ENCODE measurements at regions not wholly inside any gene's neighbourhood (a gene's known extent, or its start where the extent isn't known, plus 50 kb on each side); places are given as distances from the start of the nearest gene placed in this dataset.

DNA sequence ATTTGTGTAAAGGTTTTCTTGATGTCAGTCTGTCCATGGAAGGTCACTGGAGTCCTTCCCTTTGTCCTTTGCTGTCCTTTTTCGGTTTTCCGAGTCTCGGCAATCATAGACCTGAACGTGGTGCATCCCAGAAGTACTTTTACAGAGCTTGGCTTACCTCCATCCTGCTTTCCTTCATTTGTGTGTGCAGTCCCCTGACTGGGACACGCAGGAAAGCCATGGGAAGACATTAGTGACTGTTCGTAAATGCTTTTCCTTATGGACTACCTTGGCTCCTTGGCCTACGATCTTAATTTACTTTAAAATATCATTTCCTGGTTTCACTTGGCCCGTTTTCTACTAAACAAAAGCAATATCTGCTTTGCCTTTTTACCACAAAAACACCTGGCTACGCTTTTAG, 328.4 kb upstream of the RARB start:
- peak; percentile 15 for DNase-seq

GRCh38 chr3:25103391-25103790, 324.7 kb upstream of the RARB start:
- DNase-seq: no peak

DNA sequence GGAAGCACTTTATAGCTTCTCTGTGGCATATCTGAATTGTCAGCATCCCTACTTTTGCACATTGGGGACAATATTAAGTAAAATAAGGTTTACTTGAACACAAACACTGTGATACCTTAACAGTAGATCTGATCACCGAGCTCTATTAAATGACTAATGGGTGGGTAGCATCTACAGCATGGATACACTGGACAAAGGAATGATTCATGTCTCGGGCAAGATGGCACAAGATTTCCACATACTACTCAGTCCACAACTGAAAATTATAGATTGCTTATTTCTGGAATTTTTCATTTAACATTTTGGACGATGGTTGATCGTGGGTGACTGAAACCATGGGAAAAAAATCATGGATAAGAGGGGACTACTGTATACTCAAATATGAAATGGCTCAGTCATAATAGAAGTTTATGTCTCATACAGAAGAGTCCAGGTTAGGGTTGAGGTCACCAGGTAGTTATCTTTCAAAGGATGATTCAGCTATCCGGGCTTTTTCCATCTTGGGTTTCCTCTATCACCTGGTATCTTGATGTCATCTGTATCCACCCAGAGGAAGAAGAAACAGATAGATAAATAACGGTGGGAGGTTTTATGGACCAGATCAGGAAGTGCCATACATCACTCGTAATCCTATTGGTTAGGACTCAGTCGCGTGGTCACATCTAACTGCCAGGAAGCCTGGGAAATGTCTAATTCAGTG, 320.0 kb upstream of the RARB start:
- DNase-seq: no peak

GRCh38 chr3:25110642-25111041, 317.4 kb upstream of the RARB start:
- no peak for DNase-seq

DNA sequence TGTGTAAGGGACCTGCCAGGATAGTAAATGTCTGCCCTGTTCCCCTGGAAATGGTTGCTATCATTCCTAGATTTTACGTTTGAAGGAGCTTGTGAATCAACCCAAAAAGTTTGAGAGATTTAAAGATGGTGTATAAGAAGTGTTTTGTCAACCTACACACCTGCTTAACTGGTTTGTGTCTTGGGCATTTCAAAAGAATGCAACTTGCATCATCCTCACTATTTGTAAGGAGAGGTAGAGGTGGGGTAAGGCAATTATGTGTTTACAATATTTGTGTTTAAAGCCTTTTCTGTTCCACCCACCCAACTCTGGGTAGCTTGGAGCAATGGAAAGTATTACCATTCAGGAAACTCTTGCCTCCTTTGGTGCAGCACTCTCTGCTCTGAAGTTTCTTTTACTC, 314.2 kb upstream of the RARB start:
- no peak for DNase-seq

DNA sequence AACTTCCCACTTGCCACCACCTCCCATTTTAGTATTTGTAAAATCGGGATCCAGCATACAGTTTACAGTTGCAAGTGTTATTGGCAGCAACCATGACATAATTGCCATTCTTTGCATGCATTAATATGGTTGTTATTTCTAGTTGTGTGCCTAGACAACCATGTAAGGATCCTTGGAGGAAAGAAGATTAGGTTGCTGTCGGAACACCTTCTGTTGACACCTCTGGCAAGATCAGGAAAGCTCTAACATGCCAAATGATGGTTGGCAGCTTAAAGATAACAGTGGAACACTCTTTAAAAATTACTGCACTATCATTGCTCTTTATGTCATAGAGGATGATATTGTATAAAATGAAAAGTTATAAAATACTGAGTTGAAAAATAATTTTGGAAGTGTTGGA, 313.5 kb upstream of the RARB start:
- no peak for DNase-seq

- DNase-seq: no peak
Observed at GRCh38 chr3:25117005-25117593, 311.0 kb upstream of the RARB start.

DNA sequence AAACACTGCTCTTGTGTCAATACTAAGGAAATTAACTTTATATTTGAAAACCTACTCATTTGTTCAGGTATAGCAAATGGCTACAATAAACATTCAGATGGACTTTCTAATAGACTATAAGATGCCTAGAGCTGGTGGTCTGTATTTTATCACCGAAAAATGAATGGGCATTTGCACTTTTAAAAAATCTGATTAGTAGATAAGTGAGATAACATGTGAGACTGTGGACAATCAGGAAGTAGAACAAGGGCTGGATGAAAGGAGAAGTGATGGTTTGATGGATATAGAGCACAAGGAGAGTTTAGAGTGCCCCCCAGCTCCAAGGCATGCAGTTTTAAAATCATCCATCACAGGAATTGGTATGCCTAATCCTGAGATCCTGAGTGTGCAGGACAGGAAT, 308.4 kb upstream of the RARB start:
- DNase-seq: no peak

DNA sequence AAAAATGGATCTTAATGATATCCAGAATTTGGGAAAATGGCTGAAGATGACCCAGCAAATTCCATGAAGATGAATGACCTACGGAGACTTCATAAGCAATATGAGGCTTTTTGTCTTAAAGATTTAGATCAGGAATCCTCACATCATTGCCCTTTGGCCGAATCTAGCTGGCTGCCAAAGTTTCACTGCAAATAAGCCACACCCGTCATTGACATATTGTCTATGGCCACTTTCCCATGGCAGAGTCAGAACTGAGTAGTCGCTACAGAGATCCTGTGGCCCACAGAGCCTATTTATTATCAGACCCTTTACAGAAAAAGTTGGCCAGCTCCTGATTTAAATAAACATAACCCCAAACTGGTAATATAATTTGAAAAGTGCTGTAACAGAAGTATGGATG, 307.4 kb upstream of the RARB start:
- no peak for DNase-seq

DNA sequence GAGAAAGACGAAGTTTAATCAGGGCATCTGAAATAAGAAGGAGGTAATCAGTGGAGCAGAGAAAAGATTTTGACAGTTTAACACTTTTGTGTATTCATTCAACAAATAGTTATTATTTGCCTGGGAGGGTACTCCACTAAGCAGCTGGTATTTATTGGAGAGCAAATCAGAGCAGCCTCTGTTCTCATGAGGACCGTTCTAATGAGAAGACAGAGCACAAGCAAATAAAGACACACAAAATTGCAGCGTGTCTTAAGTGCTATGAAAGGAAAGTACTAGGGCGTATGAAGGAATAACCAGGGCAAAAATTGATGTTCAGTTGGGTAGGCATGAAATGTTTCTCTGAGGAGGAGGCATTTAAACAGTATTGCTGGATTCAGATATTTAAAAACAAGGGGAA, 302.9 kb upstream of the RARB start:
- no peak for DNase-seq

GRCh38 chr3:25128735-25129134, 299.3 kb upstream of the RARB start:
- DNase-seq: no peak

DNA sequence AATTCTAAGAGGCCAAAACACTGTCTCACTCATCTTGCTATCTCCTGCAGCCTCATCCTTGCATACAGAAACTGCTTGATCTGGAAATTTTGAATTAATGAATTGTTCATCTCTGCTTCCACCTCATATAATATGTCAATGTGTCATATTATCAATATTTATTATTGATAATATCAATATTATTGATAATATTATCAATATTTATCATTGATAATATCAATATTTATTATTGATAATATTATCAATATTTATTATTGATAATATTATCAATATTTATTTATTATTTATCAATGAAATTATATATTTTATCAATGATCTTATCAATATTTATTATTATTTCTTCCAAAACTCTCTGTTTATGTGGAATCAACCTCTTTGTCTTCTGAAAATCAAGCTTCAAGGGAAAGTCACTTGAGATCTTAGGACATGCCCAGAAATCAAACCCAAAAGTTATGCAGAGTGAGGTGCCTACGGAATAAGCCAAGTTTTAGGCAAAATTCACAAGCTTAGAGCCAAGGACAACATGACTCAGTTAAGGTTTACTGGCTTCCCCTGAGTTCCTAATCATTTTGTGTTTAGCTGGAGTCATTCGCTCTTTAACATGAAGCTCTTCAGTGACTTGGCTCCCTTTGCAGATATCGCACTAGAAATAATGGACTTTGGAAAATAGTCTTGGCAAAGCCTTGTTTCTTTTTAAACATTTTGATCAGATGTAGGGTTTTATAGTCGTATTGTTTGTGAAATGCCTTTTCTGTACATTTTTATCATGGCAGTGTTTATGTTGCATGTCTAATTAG, 297.1 kb upstream of the RARB start:
- peak; percentile 52 for DNase-seq

DNA sequence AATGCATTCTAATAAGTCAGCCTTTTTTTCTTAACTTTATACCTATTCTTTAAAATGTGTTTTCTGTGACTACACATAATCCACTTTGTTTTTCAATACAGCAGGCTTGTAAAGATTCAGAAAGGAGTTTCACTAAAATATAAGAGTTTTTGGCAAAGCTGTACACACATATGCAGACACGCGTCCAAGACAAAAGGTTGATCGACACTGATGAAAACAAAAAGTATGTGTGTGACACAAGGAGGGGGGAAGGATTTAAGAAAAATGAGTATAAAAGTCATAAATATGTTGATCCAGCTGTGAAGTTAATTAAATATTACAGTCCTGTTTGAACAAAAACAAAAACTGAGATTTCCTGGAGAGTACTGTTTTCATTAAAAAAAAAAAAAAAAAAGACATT, 294.5 kb upstream of the RARB start:
- DNase-seq: peak; percentile 24

DNA sequence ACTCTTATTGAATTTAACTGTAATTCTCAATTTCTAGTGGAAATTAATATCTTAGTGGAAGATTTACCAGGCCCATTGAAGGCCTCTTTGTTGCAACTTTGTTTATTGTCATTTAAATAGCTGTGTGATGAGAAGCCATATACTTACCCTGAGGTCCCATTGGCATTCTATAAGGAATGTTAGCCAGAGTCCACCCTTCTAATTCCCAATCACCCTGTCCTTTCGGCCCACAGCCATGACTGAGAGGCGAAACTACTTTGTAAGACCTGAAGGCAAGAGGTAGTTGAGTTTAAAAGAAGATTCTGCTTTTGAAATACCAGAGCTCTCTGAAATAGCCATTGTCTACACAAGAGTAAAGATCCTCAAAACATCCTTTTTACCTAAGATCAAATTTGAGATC, 290.5 kb upstream of the RARB start:
- no peak for DNase-seq

- no peak for DNase-seq
Observed at GRCh38 chr3:25139267-25139666, 288.8 kb upstream of the RARB start.

DNA sequence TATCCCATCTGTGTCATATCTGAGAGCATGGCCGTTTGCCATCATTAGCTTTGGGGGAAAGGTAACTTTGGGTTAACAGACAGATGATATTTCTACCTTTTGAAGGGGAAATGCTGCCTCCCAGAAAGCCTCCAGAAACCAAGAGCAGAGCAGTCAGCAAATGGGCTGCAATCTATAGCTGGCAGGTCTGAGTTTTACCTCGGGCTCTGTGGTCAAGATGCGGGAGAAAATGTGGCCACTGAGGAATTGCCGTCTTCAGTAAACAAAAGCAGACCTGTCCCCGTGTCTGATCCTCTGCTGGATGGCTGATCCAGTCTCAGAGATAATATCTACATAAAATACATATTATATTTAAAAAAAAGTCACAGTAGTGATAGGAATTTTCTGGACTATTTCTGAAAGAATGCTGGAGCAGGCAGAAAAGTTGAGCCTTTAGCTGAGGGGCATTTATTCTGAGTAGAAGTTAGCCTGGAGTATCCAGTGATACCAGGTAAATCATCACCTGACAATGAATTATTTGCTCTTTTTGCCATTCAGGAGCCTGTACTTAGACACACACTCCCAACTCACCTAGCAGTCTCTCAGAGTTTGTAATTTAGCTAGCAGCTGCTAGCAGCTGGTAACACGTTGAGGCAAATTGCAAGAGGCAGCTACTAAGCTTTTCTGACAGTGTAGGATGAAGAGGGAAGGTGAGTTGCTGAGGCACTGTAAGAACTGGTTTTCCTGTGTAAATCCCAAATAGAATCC, 285.3 kb upstream of the RARB start:
- DNase-seq: no peak

DNA sequence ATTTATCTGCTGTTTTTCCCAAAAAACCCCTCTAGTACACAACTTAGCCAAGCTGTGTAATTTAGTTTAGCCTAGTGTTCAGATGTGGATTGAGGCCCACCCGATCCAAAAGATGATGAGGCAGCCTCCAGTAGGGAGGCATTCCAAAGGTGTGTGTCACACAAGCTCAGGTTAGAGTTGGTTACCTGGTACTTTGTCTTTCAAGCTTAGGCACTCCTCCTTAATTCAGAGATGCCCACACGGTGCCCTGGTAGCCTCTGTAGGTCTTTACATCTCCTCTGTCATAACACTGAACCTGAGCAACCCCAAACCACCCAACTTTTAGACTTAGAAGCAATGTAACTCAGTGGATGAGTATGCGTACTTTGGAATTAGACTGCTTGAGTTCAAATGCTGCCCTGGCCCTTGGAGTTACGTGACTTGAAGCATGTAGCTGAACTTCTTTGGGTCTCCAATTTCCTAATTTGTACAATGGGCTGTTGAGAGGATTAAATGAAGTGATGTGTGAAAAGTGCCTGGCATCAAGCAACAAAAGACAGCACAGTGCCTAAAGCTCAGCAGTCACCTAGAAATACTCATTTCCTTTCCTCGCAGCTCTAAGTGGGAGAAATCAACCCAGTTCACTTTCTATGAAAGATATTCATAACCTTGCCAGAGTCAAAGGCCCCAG, 284.6 kb upstream of the RARB start:
- DNase-seq: no peak

GRCh38 chr3:25144430-25144829, 283.6 kb upstream of the RARB start:
- DNase-seq: no peak

- DNase-seq: no peak
Observed at GRCh38 chr3:25145176-25145575, 282.9 kb upstream of the RARB start.

GRCh38 chr3:25150199-25150598, 277.9 kb upstream of the RARB start:
- no peak for DNase-seq

GRCh38 chr3:25151281-25151902, 276.7 kb upstream of the RARB start:
- DNase-seq: peak; percentile 47

GRCh38 chr3:25151903-25152295, 276.2 kb upstream of the RARB start:
- DNase-seq: no peak

Measured in muscle of arm (tissue), 1 donor.